Fibroblast of the aortic adventitia (primary cell): ENCODE measurements at regions not wholly inside any gene's neighbourhood (a gene's known extent, or its start where the extent isn't known, plus 50 kb on each side); places are given as distances from the start of the nearest gene placed in this dataset.

Source experiments
- DNase-seq: peaks from one replicate; pipeline ENCODE4 v3.0.0-alpha.2; 2010; ENCODE audit warnings: low read depth
- H3K4me3 ChIP-seq: 2 replicates; pipeline ENCODE4 v1.5.1; 2011; ENCODE audit warnings: low read depth, mild to moderate bottlenecking, control low read depth, low read length, moderate library complexity
- TF ChIP-seq, protein P1 (sequence below): IDR thresholded peaks from 2 replicates; pipeline ENCODE4 v1.5.1; 2011; ENCODE audit warnings: mild to moderate bottlenecking, low read length, control low read depth, inconsistent platforms; ENCODE audit not compliant: insufficient read depth

DNA sequence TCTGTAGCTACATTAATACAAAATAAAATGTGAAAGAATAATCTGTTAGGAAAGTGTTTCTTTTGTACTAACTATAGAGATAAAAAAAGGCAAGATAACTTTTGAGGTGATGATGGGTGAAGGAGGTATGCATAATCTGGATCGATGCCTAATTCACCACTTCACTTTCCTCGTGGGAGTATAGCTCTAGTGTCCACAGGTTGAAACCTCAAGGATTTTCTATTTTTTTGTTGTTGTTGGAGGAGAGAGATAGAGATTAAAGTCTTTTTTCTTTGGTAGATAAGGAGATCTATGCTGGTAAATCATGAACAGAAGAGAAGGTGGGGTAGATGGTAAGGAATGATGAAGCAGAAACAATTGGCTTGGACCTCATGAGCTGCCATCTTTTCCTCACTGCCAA lies 635.3 kb upstream of the ZEB2 start:
- TF ChIP-seq, protein P1, sequence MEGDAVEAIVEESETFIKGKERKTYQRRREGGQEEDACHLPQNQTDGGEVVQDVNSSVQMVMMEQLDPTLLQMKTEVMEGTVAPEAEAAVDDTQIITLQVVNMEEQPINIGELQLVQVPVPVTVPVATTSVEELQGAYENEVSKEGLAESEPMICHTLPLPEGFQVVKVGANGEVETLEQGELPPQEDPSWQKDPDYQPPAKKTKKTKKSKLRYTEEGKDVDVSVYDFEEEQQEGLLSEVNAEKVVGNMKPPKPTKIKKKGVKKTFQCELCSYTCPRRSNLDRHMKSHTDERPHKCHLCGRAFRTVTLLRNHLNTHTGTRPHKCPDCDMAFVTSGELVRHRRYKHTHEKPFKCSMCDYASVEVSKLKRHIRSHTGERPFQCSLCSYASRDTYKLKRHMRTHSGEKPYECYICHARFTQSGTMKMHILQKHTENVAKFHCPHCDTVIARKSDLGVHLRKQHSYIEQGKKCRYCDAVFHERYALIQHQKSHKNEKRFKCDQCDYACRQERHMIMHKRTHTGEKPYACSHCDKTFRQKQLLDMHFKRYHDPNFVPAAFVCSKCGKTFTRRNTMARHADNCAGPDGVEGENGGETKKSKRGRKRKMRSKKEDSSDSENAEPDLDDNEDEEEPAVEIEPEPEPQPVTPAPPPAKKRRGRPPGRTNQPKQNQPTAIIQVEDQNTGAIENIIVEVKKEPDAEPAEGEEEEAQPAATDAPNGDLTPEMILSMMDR: no peak
- no peak overlapping the region for H3K4me3 ChIP-seq
- no peak for DNase-seq

DNA sequence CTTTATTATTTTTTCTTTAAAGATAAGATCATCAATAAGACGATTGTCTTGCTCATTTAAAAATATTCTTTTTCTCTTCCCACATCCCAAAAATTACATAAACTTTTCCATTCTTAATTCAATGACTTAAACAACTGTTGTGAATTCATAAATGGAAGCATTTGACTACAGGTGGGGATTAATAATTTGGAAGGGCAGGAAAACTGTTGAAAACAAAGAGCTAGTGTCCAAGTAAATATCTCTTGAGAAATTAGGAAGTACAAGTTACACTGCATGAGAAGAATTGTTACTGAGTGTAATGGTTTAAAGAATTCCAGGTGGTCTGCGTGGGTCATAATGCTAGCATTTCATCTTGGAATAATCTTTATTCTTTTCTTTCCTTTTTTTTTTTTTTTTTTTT lies 634.8 kb upstream of the ZEB2 start:
- H3K4me3 ChIP-seq: no peak overlapping the region
- DNase-seq: no peak
- TF ChIP-seq, protein P1: no peak

DNA sequence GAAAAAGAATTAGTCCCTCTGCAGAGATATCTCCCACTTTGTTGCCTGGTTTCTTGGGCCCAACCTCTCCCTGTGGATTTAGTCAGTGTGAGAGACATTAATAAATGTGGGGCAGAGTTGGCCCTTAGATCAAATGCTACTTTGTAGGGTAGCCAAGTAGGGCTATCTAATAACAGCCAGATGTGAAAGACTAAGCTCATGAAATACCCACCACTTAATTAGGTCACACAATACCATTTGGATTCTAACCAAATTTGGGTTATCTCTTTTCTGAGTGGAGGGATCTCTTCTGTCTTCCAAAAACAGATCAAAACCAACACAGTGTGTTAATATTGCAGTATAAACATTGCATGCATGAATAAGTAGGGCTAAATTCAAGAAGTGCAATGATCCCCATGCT lies 626.8 kb upstream of the ZEB2 start:
- no peak overlapping the region for H3K4me3 ChIP-seq
- TF ChIP-seq, protein P1: no peak
- DNase-seq: no peak

DNA sequence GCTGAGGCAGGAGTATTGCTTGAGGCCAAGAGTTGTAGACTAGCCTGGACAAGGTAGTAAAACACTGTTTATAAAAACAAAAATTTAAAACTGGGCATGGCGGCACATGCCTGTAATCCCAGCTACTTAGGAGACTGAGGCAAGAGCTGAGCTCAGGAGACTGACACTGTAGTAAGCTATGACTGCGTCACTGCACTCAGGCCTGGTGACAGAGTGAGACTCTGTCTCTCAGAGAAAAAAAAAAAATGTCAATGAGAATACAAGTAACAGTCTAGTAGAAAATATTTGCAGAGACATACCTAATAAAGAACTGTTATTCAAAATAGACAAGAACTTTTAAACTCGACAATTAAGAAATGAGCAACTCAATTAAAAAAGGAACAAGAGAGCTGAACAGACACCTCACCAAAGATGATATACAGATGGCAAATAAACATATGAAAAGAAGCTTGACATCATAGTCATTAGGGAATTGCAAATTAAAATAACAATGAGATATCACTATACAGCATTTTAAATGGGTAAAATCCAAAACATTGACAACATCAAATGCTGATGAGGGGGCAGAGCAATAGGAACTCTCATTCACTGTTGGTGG lies 624.3 kb upstream of the ZEB2 start:
- DNase-seq: no peak
- TF ChIP-seq, protein P1: no peak

DNA sequence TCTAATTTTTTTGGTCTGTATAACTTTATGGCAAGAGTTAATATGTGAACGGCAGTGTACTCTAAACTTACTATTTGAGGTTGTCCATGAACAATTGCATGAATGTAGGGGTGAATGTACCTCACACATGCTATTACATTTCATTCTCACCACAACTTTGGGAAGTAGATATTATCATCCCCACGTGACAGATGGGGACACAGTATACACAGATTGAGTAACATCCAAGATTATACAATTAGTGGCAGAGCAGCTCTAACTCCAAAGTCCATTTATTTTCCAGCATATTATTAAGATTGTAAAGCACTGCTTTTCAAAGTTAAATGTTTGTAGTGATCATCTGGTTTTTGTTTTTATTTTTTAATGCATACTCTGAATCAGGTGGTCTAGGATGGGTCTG lies 622.1 kb upstream of the ZEB2 start:
- no peak for DNase-seq
- no peak overlapping the region for H3K4me3 ChIP-seq
- TF ChIP-seq, protein P1: no peak

More for the DNA sequence above, 624.3 kb upstream of the ZEB2 start:
- no peak overlapping the region for H3K4me3 ChIP-seq

DNA sequence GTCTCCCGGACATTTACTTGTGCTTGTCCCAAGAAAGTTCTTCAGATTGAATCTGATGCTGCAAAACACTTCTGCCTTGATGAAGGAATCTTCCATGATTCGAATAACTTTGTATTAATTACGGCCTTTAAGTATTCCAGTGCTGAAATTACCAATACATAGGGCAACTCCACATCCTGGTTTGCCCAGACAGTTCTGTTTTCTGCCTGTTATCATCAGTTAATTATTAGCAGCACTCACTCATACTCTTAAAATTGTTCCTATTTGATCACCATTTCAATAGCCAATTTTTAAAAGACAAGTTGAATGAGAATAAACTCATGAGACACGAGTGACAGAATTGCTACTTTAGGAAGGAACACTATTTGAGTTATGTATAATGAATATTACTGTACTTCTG lies 620.7 kb upstream of the ZEB2 start:
- no peak overlapping the region for H3K4me3 ChIP-seq
- TF ChIP-seq, protein P1: no peak
- no peak for DNase-seq

DNA sequence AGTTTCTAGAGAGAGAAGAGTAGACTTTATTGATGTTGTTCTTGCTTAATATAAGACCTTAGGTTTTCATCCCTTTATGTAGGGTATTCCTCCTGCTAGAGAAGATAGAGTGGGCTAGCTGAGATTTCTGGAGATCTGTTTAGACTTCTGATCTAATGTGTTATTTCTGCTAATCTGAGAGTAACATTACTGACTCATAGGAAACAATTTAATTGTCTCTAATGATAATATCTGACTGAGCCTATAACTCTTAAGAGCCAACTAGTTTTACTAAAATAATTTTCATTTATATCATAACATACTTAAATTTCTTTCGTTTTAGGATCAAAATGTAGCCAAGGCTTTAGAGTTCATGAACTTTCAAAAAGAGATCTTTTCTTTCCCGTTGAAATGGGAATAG lies 618.7 kb upstream of the ZEB2 start:
- no peak overlapping the region for H3K4me3 ChIP-seq
- DNase-seq: no peak
- TF ChIP-seq, protein P1: no peak
